ENCODE measurements at regions not wholly inside any gene's neighbourhood (a gene's known extent, or its start where the extent isn't known, plus 50 kb on each side); places are given as distances from the start of the nearest gene placed in this dataset.
A peak's percentile ranks its signal among the peaks of the same experiment; 100 is the strongest.

GRCh38 chrX:45755703-45756102 lies 555.0 kb upstream of the DIPK2B start:
- TF ChIP-seq POLR2A (IDR thresholded peaks at IDR 0.05; ENCODE audit: low read depth, low read length) (no peak), USF2 (IDR thresholded peaks at IDR 0.05; ENCODE audit: low read depth, low read length) (no peak), CEBPB (IDR thresholded peaks at IDR 0.05; ENCODE audit: low read depth, low read length) (peak; percentile 56; the same call in 1 of the 2 replicates), RFX5 (IDR thresholded peaks at IDR 0.05; ENCODE audit: low read depth, low read length) (no peak), CTCF (conservative IDR thresholded peaks at IDR 0.05; ENCODE audit: low read depth, low read length) (no peak), MAZ (IDR thresholded peaks at IDR 0.05; ENCODE audit: borderline replicate concordance, low read depth, low read length) (no peak), BHLHE40 (IDR thresholded peaks at IDR 0.05; ENCODE audit: low read depth, low read length) (no peak)

All from IMR-90 (cell line).